Stimulated activated CD8-positive, alpha-beta memory T cell treated with anti-CD3 and anti-CD28 coated beads, Interleukin-15, amount 100 ng/mL, for 1 hour (primary cell): ENCODE measurements at regions not wholly inside any gene's neighbourhood (a gene's known extent, or its start where the extent isn't known, plus 50 kb on each side); places are given as distances from the start of the nearest gene placed in this dataset.
"Not testable (repeated sequence)": the region's sequence is repeated elsewhere in the genome, so short reads cannot be mapped to it uniquely, and the experiment has no call there.

Experiments
- DNase-seq: peaks from one replicate; pipeline ENCODE4 v3.0.0-alpha.2; 2020; ENCODE audit warnings: low read depth

DNA sequence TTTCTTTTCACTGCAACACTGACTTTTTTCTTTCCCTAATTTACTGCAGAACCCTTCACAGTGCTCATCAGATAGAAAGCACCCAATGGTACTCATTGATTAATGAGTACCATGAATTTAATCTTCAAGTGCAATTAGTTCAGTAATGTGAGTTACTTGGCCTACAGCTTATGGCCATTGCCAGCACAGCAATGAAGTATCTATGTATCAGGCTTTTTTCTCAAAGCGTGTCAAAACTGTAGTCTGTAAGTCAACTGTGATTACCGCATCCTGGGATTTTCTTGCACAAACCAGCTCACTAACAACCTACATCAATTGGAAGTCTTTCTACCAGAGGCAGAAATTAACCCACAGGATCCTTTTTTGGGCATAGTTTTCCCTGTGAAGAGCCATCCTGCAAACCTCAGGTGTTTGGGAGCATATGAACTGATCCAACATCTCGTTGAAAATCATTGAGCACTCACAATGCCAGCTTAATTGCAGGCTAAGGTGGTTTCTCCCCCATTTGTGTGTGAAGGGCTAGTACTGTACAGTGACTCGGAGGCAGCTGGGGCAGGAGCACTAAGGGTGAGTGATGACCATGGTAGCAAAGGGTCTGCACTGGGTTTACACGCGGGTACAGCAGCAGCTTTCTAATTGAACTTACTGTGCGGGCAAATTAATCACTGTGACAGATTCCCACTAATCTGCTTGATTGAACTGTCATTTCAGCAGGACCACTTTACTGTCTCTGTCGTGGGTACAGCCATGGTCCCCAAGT, 619.3 kb downstream of the SNAPC1 start:
- DNase-seq = no peak

DNA sequence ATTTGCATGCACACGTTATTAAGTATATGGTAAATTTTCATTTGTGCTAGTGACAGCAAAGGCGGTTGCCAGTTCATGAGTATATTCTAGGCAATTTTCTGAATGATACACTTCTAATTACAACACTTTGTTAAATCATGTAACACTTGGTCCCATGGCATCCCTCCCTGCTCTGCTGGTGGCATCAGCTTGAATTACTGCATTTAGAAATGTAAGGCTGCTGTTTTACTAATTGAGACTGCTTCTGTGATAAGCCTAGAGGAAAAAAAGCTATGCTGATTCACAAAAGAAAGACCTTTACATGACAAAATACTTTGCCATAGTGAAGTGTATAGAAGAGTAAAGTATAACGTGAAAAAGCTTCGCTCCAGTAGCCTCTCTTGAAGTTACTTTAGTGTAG, 636.1 kb downstream of the KCNH5 start:
- no peak for DNase-seq

DNA sequence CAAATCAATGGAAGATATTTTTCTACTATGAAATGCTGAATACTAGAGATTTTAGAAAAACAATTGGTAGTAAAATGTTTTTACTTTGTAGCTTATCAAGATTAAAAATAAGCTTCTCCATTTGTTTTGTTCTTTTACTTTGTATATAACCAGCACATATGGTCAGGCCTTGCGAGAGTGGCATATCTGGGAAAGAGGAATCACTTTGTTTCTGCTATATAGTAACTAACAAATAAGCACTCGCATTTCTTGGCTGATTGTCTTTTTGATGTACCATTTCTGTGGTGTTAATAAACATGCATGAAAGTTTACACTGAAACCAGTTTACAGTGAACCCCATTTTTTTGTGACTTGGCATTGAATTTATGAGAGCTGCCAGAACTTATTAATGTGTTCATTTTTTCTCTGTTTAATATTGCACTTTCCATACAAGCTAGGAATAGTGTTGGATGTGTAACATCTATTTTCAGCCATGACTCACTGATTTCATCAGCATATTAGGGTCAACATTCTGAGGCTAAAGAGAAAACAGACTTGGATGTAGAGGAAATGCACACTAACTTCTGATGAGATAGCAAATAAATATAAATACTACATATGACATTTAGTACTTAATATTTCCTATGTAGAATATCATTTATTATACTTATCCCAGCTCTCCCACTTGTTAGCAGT, 635.5 kb downstream of the KCNH5 start:
- no peak for DNase-seq

DNA sequence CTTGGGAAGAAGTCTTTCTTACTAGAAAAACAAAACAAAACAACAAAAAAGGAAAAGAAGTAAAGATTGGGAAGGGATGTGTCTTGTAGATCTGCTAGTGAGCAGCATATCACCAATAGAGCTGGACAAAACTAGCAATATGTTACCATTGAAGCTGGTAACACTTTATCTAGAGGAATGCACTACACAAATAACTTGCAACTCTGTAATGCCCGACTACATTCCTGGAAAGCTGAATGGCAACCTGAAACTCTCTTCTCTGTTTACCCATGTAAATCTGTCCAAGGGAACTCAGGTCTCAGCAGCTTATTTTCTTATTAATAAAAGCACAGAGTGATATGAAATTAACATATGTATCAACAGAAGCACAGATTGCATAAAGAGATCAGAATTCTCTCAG, 624.4 kb downstream of the KCNH5 start:
- DNase-seq = no peak

DNA sequence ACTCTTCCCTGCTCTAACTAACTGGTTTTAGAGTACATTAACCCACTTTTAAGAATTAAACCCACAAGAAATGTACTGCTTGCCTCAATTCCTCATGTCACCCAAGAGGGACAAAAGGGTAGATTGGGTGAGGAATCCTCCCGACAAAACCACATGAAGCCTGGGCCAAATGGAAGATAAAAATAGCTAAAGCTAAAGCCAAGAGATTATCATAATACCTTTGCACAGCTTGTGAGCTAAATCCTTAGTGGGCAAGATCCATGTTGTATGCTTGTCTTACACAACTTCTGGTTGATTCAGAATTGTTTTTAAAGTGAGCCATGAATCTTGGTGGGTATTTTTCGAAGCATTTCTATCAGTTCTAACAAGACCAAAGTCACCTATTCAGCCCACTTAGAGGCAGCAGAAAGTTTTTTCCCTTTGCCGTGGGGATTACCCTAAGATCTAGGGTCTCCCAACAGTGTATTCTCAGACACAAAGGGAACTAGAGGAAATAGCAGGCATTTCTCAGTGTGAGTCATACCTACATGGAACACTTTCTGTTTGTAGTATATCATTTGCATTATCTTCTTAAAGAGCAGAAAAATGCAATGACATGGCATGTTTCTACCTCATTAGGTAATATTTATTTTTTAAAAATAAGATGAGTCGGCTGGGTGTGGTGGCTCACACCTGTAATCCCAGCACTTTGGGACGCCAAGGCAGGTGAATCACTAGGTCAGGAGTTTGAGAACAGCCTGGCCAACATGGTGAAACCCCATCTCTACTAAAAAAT, 616.6 kb downstream of the KCNH5 start:
- no peak for DNase-seq

DNA sequence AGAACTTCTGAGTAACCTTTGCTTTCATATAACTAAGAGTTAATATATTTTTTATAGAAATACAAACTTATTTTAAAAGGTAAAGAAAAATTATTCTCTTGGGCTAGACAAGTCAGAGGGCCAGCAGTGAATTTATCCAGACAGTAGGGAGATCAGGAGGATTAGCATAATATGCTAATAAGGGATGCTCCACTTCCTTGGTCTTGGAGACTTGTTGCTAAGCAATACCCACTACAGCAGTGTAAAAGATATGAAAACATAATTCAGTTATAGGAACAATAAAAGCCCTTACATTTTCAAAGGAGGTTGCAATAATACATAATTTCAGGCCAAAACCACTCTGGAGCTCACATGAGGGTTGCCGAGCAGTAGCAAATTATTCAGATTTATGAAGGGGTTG, 615.6 kb downstream of the KCNH5 start:
- no peak for DNase-seq

DNA sequence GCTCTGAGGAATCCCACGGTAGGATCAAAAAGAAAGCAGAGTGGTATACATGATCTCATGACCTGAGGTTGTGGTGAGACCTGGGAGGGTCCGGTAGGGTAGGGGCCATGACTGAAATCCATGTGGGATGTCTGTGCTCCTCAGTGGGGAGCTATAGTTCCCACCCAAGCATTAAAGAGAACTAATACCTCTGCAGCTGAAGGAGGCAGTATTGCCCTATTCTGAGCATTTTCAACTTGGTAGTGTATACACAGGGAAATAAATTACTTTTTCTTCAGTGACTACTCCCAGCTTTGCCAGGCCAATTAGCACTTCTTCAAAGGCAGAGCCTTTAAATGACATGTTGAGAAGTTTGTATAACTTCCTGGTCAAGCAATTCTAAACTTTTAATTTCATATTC, 613.8 kb downstream of the KCNH5 start:
- no peak for DNase-seq

DNA sequence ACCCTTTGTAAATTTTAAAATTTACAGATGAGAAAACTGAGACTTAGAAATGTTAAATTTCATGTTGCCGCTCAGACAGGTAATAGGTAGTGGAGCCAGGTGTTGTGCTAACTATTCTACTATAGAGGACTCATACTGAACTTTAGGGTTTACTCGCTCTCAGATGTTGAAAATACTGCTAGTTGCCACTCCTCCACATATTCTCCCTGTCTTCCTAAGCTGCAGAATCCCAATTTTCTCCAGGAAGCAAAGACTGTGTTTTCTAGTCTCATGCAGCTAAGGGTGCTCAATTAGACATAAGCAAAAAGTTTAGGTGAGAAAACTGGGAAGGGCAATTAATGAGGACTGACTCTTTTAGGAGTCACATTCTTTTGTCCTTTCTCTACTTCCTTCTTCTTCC, 612.3 kb downstream of the KCNH5 start:
- DNase-seq = no peak

DNA sequence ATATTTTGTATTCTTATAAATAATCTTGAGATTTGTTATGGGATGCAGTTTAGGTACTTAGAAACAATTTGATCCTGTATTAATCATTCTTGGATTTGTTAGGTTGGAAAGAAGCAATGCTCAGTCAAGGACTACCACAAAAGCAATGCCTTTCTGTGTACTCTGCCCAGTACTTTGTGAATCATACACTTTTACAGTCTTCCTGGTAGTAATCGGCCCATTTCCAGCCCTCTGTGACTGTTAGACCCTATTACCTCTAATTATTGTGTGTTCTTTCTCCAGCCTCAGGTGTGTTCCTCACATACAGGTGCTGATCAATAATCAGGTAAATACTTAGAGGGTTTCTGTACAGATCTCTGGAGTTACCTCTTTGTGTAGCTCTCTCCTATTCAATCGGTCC, 609.0 kb downstream of the KCNH5 start:
- no peak for DNase-seq

DNA sequence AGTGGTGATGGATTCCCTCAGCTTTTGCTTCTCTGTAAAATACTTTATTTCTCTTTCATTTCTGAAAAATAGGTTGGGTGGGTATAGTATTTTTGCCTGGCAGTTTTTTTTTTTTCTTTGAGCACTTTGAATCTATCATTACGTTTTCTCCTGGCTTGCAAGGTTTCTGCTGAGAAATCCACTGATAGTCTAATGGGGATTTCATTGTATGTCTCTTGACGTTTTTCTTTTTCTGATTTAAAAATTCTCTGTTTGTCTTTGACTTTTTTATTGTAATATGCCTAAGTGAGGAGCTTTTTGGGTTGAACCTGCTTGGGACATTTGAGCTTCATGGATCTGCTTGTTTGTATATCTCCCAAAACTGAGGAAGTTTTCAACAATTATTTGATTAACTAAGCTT, 606.0 kb downstream of the KCNH5 start:
- no peak for DNase-seq

DNA sequence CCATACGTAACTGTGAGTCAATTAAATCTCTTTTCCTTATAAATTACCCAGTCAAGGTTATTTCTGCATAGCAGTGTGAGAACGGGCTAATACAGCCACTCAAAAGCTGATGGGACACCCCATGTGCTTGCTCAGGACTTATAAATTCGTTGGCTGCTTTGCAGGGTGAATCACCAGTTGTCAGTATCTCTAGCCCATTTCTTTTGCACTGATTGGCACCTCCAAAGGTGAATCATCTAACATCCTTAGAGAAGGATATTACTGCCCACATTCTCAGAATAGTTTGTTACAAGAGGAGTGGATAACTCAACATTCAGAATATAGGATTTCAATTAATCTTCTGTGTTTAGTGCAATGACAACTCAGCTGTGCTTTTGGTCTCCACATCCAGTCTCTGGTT, 601.5 kb downstream of the KCNH5 start:
- no peak for DNase-seq

DNA sequence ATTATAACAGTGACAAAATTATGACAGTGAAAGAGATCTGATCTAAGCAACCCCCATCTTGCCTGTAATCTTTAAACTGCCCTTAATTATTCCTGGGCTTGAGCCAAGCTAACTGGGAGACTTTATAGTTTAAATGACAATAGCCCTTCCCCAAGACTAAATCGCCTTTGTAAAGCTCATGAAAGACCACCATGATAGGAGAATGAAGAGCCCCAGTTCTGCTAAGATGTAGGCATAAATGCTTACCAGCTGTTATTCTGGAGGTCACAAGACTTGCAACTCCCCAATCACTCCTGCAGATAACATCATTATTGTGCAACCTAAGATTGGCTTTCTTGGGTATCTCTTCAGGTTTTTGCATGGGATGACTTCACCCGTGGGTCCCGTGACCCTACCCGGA, 599.7 kb downstream of the KCNH5 start:
- no peak for DNase-seq

DNA sequence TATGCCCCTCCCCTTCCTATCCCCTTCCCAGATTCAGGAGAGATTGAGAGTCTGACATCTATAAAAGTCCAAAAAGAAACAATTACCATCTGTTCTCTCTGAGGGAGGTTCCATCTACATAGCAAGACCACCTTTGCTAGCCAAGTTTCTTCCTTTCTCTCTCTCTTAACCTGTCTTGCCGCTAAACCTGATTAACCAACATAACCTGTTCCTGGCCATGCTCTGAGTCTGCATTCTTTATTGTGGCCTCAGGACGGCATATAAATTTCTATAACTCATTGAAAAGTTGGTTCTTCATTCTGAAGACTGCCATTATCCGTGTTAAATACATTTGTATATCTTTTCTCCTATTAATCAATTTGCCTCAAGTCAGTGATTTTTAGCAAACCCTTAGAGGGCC, 594.0 kb downstream of the KCNH5 start:
- DNase-seq = no peak

DNA sequence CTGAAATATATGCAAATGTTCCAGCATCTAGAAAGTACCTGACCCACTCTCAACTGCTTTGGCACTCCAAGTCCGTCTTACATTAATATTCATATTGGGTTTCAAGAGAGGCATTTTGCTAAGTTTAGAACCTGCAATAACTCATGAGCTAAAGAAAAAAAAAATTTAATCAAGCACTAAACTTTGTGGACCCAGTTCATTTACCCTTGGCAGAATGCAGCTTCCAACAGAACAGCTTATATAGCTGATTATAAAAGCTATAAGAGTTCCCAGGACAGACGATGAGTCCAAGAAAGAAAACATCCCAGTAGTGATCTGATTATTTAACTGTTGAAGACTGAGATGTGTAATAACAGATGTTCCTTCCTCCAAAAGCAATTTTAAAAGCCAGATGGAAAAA, 592.0 kb downstream of the KCNH5 start:
- no peak for DNase-seq

DNA sequence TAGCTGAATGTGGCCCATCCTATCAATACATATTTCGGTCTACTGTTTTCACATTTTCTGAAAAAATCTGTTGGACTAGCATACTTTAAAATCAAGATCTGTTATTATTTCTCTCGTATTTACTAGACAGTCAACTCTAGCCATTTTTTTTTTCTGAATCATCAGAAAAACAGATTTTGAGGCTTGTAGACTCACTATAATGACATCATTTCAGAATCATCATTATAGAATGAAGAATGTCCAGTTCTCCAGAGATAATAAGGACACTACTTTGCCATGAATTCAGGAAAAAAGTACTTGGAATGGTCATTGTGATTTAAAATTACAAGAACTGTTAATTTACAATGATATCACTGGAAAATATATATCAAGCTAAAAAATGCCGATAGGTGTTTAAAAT, 589.8 kb downstream of the KCNH5 start:
- DNase-seq = no peak

DNA sequence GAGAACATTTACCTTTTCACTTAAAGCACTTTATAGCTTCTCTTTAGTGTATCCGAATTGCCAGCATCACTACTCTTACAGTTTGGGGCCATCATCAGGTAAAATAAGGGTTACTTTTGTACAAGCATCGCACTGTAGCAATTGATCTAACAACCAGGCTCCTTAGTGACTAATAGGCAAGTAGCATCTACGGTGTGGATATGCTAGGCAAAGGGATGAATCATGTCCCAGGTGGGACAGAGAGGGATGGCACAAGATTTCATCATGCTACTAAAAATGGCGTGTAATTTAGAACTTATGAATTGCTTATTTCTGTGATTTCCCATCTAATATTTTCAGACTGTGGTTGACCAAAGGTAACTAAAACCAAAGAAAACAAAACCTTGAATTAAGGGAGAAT, 582.3 kb downstream of the KCNH5 start:
- no peak for DNase-seq

DNA sequence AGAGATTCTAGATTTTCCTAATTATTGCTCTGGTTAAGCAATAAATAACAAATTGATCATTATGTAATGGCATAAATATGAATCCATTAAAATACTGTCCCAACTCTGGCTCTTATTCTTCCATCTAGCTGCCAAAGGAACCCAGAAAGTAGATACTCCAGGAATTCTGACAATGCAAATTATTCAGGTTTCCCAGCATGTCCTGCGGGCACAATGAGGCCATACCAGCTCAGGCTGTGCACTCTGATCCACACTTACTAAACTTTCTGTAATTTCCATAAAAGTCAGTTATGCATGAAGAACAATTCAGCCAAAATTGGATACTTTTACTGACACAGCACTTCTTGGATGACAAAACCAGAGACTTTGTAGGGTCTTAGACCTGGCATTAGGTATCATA, 576.3 kb downstream of the KCNH5 start:
- no peak for DNase-seq

DNA sequence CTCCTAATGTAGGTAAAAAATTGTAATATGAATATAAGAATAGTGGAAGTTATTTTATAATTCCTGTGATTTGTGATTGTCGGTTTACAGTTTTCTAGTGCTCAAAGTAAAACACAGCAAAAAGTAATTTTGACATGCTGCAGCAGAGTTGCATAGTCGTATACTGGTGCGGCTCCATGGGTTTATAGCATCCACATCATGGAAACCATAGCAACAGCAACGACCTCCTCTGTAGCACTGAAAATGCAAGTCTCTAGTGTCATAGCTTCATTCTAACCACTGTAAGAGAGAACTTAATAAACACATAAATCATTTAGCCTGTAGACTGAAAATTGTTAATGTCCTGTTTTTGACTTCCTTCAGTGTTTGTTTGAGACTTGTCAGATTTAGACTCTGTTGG, 574.3 kb downstream of the KCNH5 start:
- no peak for DNase-seq

DNA sequence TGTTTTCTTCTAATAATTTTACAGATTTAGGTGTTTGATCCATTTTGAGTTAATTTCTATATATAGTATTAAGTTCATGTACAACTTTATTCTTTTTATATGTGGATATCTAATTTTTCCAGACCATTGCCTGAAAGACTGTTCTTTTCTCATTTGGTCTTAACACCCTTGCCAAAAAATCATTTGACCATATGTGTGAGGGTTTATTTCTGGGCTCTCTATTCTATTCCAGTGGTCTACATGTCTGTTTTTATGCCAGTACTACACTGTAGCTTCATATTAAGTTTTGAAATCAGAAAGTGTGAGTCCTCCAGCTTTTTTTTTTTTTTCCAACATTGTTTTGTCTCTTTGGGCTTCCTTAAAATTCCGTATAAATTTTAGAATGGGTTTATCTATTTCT, 554.1 kb downstream of the KCNH5 start:
- DNase-seq = no peak

DNA sequence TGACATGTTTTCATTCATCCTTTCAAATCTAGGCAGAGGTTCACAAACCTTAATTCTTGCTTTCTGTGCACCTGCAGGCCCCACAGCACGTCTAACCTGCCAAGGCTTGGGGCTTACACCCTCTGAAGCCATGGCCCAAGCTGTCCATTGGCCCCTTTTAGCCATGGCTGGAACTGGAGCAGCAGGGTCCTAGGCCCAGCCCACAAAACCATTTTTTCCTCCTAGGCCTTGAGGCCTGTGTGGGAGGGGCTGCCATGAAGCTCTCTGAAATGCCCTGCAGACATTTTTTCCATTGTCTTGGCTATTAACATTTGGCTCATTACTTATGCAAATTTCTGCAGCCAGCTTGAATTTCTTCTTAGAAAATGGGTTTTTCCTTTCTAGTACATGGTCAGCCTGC, 547.5 kb downstream of the KCNH5 start:
- DNase-seq = no peak

DNA sequence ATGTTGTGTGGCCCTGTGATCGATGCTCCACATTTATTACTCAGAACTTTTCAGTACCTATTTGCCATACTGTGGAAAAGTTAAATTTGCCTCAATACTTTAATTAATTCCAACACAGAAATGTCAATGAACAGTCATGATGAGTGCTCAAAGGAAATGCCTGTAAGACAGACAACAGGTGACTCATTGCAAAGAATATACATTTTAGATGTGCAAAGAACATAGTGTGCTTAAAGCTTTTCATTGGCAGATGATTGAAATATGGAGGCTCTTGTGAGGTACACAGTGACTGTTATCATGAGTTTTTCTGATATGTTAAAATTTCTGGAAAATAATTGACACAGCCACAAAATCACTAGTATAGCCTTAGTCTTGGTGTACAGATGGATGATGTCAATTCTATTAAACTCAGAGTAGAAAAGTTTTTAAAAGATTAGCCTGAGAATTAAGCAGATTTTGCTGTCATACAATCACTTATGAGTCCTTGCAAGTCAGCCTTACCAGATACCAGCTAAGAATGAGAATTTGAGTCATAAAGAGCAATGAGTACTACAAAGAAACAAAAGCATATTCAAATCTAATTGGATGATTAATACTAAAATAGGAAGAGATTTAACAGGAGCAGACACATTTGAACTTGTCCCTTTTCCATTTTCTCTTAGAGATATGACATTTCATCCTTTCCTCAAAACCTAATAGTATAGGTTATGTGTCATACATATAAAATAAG, 544.1 kb downstream of the KCNH5 start:
- DNase-seq = no peak

DNA sequence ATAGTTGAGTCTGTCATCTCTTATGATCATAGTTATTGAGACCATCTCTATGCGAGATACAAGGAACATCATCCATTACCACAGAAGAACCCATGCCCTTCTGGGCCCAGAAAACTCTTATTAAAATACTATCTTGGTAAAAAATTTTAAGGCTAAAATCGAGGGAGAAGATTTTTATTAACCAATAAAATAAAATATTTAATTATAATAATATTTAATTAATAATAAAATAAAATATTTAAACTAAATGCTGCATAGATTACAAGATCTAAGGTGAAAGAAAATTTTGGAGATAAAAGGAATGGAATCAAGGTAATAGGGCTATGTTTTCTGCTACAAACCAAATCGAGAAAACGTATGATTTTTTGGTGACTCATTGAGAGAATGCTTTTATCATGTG, 540.2 kb downstream of the KCNH5 start:
- no peak for DNase-seq

DNA sequence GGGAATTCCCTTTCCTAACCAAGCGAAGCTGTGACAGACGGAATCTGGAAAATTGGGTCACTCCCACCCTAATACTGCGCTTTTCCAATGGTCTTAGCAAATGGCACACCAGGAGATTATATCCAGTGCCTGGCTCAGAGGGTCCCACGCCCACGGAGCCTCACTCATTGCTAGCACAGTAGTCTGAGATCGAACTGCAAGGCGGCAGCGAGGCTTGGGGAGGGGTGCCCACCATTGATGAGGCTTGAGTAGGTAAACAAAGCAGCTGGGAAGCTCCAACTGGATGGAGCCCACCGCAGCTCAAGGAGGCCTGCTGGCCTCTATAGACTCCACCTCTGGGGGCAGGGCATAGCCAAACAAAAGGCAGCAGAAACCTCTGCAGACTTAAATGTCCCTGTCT, 523.9 kb downstream of the KCNH5 start:
- not testable (repeated sequence) for DNase-seq
